ENCODE measurements at regions not wholly inside any gene's neighbourhood (a gene's known extent, or its start where the extent isn't known, plus 50 kb on each side); places are given as distances from the start of the nearest gene placed in this dataset.

DNA sequence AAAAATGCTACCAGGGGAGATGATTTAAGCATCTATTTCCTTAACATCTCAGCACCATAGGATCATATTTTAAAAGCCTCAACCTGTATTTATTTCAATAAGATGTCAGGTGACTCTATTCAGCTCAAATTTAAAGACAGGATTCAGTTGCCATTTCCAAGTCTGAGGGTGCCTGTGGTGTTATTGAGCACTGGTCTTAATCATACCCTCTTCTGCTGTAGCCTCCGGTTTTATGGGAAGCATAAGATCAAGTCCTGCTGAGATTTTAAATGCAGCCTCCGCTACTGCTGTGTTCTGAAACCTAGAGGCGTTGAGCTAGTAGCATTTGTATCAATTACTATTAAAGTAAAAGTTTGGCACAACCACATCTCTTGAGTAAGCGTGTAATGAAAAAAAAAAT is 185.7 kb upstream of the NWD2 start:
- Histone ChIP-seq H3K27me3 (ENCODE audit: control insufficient read depth in 2 of 2, insufficient read depth in 2 of 2, low read length in 2 of 2) (no peaks in the 10 kb centered on the region), H3K4me1 (replicated peaks in 1 of 2; ENCODE audit: control insufficient read depth in 2 of 2, insufficient read depth in 2 of 2, low read length in 2 of 2) (no peaks in the 10 kb centered on the region), H3K27ac (ENCODE audit: extremely low read depth, low read depth, low read length) (no peak overlapping the region), H3K9me3 (replicated peaks; ENCODE audit: control insufficient read depth, insufficient read depth, low read depth, low read length) (no peaks in the 10 kb centered on the region), H3K79me2 (ENCODE audit: control insufficient read depth, insufficient read depth, low read length) (no peaks in the 10 kb centered on the region), H3K4me3 (no peak overlapping the region), H4K20me1 (replicated peaks; ENCODE audit: control insufficient read depth, insufficient read depth, low read length) (no peaks in the 10 kb centered on the region), H3K9ac (ENCODE audit: insufficient read depth in 1 of 2, low read depth in 2 of 2, low read length in 2 of 2) (no peak overlapping the region), H3K4me2 (ENCODE audit: insufficient read depth, low read length) (no peak overlapping the region), H3K9me1 (ENCODE audit: control insufficient read depth, insufficient read depth, low read length) (no peaks in the 10 kb centered on the region), H3K36me3 (ENCODE audit: control insufficient read depth, insufficient read depth, low read length) (no peaks in the 10 kb centered on the region), H2AFZ (ENCODE audit: low read depth, low read length) (no peak overlapping the region)
- TF ChIP-seq POLR2AphosphoS2 (IDR thresholded peaks at IDR 0.05; ENCODE audit: low read length) (no peak), ZNF239 (CRISPR knock-in tag; IDR thresholded peaks at IDR 0.05) (no peak), ZBTB17 (CRISPR knock-in tag; IDR thresholded peaks at IDR 0.05) (no peak), ZNF23 (CRISPR knock-in tag; IDR thresholded peaks at IDR 0.05) (no peak), ARID3B (CRISPR knock-in tag; IDR thresholded peaks at IDR 0.05; ENCODE audit: borderline replicate concordance) (no peak), RERE (CRISPR knock-in tag; IDR thresholded peaks at IDR 0.05; ENCODE audit: borderline replicate concordance) (no peak), STAT5A (IDR thresholded peaks at IDR 0.05; ENCODE audit: borderline replicate concordance, low read length) (no peak), SMARCA5 (IDR thresholded peaks at IDR 0.05) (no peak), HNRNPH1 (optimal IDR thresholded peaks at IDR 0.05; ENCODE audit: low read depth, low read length) (no peak), NFYB (IDR thresholded peaks at IDR 0.05; ENCODE audit: extremely low read depth, insufficient read length) (no peak), TCF7 (IDR thresholded peaks at IDR 0.05; ENCODE audit: borderline replicate concordance) (no peak), HMGN3 (IDR thresholded peaks at IDR 0.05; ENCODE audit: borderline replicate concordance, extremely low read depth, insufficient read length, low read depth, low read length) (no peak), SIN3B (IDR thresholded peaks at IDR 0.05; ENCODE audit: low read depth) (no peak), DACH1 (IDR thresholded peaks at IDR 0.05; ENCODE audit: partially characterized antibody) (no peak)
- TF ChIP-seq, protein P1, sequence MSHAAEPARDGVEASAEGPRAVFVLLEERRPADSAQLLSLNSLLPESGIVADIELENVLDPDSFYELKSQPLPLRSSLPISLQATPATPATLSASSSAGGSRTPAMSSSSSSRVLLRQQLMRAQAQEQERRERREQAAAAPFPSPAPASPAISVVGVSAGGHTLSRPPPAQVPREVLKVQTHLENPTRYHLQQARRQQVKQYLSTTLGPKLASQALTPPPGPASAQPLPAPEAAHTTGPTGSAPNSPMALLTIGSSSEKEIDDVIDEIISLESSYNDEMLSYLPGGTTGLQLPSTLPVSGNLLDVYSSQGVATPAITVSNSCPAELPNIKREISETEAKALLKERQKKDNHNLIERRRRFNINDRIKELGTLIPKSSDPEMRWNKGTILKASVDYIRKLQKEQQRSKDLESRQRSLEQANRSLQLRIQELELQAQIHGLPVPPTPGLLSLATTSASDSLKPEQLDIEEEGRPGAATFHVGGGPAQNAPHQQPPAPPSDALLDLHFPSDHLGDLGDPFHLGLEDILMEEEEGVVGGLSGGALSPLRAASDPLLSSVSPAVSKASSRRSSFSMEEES (CRISPR knock-in tag; IDR thresholded peaks at IDR 0.05): no peak
- in situ Hi-C loops (cut with MboI) (no loop called here), intact Hi-C loops (cut with micrococcal nuclease) (no loop called here)
- POLR2A ChIA-PET: no interaction called here
- ATAC-seq (no peak), FAIRE-seq (no peak), DNase-seq (ENCODE audit: extremely low read depth in 1 of 4, low spot score in 3 of 4) (no peak)
- 0% methylated on average over 4 of the region's 4 CpGs for WGBS (ENCODE audit: insufficient coverage, low coverage, missing lambda C conversion rate)
- no TSS peak for BruUV-seq (replicated peaks)
- CTCF ChIA-PET (ENCODE audit: low intra/inter-chr PET ratio): no interaction called here
